Right lobe of liver (tissue), 6 donors: ENCODE measurements at regions not wholly inside any gene's neighbourhood (a gene's known extent, or its start where the extent isn't known, plus 50 kb on each side); places are given as distances from the start of the nearest gene placed in this dataset.
A peak's percentile ranks its signal among the peaks of the same experiment; 100 is the strongest.

Experiments used
- ATAC-seq, 4 donors: fragments of 200-7000 bp; cut with Tn5 transposase; one replicate each; pipeline ENCODE4 v1.9.1; 2020; ENCODE audit warnings: mild to moderate bottlenecking in 4 of 4, moderate library complexity in 4 of 4
- DNase-seq, 3 donors: peaks; one replicate each; pipeline ENCODE4 v3.0.0-alpha.2; 2020
- H3K27ac ChIP-seq, 3 donors: fragments of 200-600 bp; one replicate each; pipeline ENCODE4 v1.8.0; 2022
- H3K27me3 ChIP-seq, 2 donors: fragments of 200-600 bp; one replicate each; pipeline ENCODE4 v1.8.0; 2022
- H3K36me3 ChIP-seq, 4 donors: fragments of 200-600 bp; sonication (generic) in 1 of 4; one replicate each; pipeline versions ENCODE4 v1.5.1 to v1.8.0; 2017 to 2022; ENCODE audit warnings: control low read depth in 1 of 4
- H3K4me1 ChIP-seq, 4 donors: fragments of 200-600 bp; sonication (generic) in 1 of 4; one replicate each; pipeline versions ENCODE4 v1.5.1 to v1.8.0; 2017 to 2022; ENCODE audit warnings: control low read depth in 1 of 4
- H3K4me3 ChIP-seq, 3 donors: fragments of 200-600 bp; one replicate each; pipeline ENCODE4 v1.8.0; 2022
- H3K9me3 ChIP-seq, 4 donors: fragments of 200-600 bp; sonication (generic) in 1 of 4; one replicate each; pipeline versions ENCODE4 v1.5.1 to v1.8.0; 2017 to 2022; ENCODE audit warnings: control low read depth in 1 of 4
- POLR2A ChIP-seq: fragments of 450-650 bp; IDR thresholded peaks from one replicate; pipeline ENCODE4 v1.6.1; 2017; ENCODE audit warnings: antibody characterized with exemption, mild to moderate bottlenecking
- WGBS: methylation state at CpG from one replicate; pipeline ENCODE4 v1.1.6; 2018; ENCODE audit warnings: low coverage, low lambda C conversion rate; ENCODE audit not compliant: insufficient coverage; ENCODE audit errors: missing lambda C conversion rate; 5-methylcytosine and 5-hydroxymethylcytosine counted together
- intact Hi-C, 2 donors: fragments of 100-400 bp; cut with DNase I; formaldehyde crosslinking; loops; one replicate each; pipeline versions ENCODE4 v1.11.2 to v1.14.1; 2022
- TF ChIP-seq, protein P1 (sequence below), 4 donors: fragments of 200-600 bp in 3 of 4; fragments of 450-650 bp in 1 of 4; IDR thresholded peaks; one replicate each; pipeline versions ENCODE4 v1.5.1 to v1.8.0; 2016 to 2022; ENCODE audit warnings: antibody characterized with exemption in 4 of 4, mild to moderate bottlenecking in 2 of 4
- donor health status: DM: no; HTN: yes; CAD: no.
- donor health status: DM: no; HTN: no; CAD: no.
- donor health status: DM: no; HTN: no; CAD: no.
- donor health status: DM: no; HTN: yes; CAD: no.
- donor health status: DM: no; HTN: yes; CAD: no.

DNA sequence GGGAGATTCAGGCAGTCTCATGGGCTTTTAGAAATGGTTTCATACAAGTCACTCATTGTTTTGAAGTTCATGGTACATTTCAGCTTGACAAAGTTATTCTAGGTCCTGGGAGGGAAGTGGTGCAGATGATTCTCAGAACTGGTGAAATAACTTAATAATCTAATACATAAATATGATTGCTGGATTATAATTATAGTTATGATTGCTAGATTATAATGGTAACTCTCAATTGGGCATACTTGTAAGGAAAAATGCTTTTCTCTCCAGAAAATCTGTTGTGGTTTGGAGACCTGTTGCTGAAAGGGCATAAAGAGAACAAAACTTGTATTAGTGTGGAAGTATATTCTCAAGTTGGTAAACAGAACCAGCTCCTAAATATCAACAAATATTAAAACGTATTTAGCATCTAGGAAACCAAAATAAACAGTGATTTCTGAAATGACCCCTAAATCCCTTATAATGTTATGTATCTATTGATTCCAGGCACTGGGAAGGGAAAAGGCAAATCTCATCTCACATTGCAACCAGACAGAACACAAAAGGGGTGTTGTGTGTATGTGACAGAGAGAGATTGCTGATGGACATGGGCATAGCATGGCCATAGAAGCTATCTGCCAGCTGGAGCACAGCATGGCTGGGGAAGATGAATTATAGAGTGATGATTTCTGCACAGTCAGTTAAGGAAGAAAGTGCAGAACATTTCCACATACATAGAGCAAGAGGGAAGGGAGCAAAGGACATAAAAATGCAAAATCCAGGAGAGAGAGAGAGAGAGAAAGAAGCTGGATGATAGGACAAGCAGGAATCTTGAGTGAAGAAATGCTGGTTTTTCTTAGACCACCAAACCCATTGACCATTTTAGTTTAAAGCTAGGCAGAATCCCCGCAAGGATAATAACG lies 87.1 kb upstream of the FRY start:
- peak overlapping the region in 1 of 3 donors; percentile 36 for H3K27ac ChIP-seq
- intact Hi-C loops = no loop called here

DNA sequence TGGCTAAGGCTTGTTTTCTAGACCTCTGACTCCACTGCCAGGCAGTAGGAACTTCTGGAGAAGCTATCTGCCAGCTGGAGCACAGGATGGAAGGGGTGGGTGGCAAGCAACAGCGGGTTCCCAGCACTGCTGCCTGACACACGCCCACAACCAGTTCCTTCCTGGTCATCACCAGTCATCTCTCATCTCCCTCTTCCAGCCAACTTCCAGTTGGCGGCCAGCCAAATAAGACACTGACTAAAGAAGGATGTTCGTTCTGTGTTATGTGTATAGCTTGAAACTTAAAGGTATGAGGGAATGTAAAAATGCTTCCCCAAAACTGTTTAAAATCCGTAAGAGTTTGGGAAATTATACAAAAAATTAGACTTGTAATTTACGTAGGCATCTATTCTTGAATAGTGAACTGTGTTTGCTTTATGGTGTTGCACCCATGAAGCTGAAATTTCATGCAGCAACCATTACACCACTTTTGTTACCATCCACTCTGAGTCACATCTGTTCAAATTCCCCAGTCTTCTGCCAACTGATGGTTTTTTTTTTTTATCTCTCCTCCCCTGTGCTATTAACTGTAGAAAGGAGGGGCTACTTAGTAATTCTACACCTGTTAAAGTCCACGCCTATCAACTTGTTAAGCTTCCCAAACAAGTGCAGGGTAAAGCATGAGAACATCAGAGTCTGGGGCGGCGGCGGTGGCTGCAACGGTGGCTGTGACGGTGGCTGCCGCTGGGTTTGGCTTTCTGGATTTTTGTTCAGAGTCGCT lies 86.2 kb upstream of the FRY start:
- ATAC-seq = peak; percentile 80 to 90 (median 86)
- Histone ChIP-seq H3K27me3 (no peaks in the 10 kb centered on the region), H3K36me3 (no peaks in the 10 kb centered on the region), H3K4me3 (peak overlapping the region in 2 of 3 donors; percentile 1 to 13), H3K9me3 (no peaks in the 10 kb centered on the region), H3K4me1 (no peaks in the 10 kb centered on the region), H3K27ac (peak overlapping the region in 1 of 3 donors; percentile 36)
- peak; percentile 77 for TF ChIP-seq POLR2A
- TF ChIP-seq, protein P1, sequence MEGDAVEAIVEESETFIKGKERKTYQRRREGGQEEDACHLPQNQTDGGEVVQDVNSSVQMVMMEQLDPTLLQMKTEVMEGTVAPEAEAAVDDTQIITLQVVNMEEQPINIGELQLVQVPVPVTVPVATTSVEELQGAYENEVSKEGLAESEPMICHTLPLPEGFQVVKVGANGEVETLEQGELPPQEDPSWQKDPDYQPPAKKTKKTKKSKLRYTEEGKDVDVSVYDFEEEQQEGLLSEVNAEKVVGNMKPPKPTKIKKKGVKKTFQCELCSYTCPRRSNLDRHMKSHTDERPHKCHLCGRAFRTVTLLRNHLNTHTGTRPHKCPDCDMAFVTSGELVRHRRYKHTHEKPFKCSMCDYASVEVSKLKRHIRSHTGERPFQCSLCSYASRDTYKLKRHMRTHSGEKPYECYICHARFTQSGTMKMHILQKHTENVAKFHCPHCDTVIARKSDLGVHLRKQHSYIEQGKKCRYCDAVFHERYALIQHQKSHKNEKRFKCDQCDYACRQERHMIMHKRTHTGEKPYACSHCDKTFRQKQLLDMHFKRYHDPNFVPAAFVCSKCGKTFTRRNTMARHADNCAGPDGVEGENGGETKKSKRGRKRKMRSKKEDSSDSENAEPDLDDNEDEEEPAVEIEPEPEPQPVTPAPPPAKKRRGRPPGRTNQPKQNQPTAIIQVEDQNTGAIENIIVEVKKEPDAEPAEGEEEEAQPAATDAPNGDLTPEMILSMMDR (IDR thresholded peaks at IDR 0.05) = no peak
- intact Hi-C loops = no loop called here
- WGBS = 48% methylated on average over 14 of the region's 14 CpGs
- DNase-seq = peak; percentile 55 to 78 (median 57)

More for the DNA sequence above, 87.1 kb upstream of the FRY start:
- TF ChIP-seq, protein P1 (IDR thresholded peaks at IDR 0.05) = no peak
- TF ChIP-seq POLR2A = no peak
- Histone ChIP-seq H3K4me1 (no peaks in the 10 kb centered on the region), H3K9me3 (no peaks in the 10 kb centered on the region), H3K27me3 (no peaks in the 10 kb centered on the region), H3K4me3 (no peak overlapping the region), H3K36me3 (no peaks in the 10 kb centered on the region)
- WGBS = 76% methylated on average over 3 of the region's 3 CpGs
- no peak for ATAC-seq
- DNase-seq = no peak

DNA sequence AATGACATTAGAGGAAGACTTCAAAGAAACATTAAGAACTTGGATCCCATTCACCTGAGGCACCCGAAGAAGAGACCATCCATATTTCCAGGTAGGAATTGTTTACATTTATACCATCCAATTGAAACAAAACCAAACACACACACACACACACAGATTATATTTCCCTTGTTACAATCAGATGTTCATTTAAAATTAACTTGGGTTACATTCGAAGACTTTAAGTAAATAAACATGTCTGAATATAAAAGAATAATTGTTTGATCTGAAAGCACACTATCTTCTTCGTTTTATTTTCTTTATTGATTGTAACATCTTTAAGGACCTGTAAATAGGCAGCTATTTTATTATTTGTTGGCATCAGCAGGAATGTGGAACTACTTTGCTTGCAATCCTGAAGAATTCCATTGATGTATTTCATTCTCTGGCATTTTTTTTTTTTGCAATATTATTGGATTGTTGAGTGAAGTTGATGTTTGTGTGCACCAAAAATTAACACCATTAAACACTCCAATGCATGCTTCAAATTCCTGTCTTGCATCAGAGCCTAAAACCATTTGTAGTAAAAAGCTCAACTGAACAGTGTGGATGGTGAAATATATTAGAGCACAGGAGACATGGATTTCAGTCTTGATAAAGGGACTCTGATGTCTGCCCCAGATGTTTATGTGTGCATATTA lies 85.3 kb upstream of the FRY start:
- DNase-seq = no peak
- H3K27me3 ChIP-seq = no peaks in the 10 kb centered on the region
- TF ChIP-seq POLR2A = no peak
- TF ChIP-seq, protein P1 (IDR thresholded peaks at IDR 0.05) = no peak
- no peaks in the 10 kb centered on the region for H3K9me3 ChIP-seq
- ATAC-seq = no peak
- H3K36me3 ChIP-seq = no peaks in the 10 kb centered on the region
- 37% methylated on average over 3 of the region's 3 CpGs for WGBS
- peak overlapping the region in 2 of 3 donors; percentile 1 to 13 for H3K4me3 ChIP-seq
- H3K4me1 ChIP-seq = no peaks in the 10 kb centered on the region
- intact Hi-C loops = no loop called here
- no peak overlapping the region for H3K27ac ChIP-seq

DNA sequence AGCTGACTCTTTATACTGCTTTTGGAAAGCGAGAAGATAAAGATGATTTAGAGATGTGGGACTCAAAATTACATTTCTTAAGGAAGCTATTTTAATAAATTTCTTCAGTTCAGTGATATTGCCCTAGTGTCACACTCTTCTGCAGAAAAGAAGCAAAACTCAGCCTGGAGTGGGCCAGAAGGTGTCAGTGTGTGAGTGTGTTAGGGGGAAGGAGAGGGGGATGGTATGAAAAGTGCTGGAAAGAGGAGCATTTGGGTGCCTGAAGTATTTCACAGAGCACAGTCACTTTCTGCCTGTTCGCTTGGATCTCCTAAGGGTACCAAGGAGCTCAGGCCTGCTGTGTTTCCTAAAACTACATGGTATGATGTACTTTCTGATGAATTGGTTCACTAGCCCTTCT lies 84.5 kb upstream of the FRY start:
- ATAC-seq (peak in 1 of 4 donors; percentile 27), DNase-seq (no peak)
- intact Hi-C loops = no loop called here
- Histone ChIP-seq H3K4me3 (no peak overlapping the region), H3K27ac (no peak overlapping the region), H3K27me3 (no peaks in the 10 kb centered on the region), H3K4me1 (peaks cover 0 to 2% (median 0%) of the 10 kb centered on the region in 4 donors), H3K9me3 (no peaks in the 10 kb centered on the region), H3K36me3 (no peaks in the 10 kb centered on the region)
- 77% methylated on average over 2 of the region's 2 CpGs for WGBS
- TF ChIP-seq, protein P1 (IDR thresholded peaks at IDR 0.05) = peak in 1 of 4 donors; percentile 8
- TF ChIP-seq POLR2A = no peak
